ENCODE measurements at regions not wholly inside any gene's neighbourhood (a gene's known extent, or its start where the extent isn't known, plus 50 kb on each side); places are given as distances from the start of the nearest gene placed in this dataset.

DNA sequence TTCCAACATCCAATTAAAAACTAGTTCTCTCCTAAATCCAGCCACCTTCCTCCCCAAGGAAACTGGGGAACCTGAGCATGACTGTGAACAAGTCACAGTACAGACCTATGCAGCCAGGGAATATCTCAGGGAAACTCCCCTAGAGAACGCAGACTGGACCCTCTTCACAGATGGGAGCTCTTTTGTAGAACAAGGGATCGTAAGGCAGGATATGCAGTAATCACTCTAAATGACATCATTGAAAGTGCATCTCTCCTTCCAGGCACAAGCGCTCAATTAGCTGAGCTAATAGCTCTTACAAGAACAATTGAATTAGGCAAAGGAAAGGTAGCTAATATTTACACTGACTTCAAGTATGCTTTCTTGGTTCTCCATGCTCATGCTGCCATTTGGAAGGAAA, 1331.7 kb downstream of the UQCRFS1 start:
- TF ChIP-seq SUZ12 (IDR thresholded peaks at IDR 0.05) (no peak), FOXK2 (IDR thresholded peaks at IDR 0.05) (no peak)

DNA sequence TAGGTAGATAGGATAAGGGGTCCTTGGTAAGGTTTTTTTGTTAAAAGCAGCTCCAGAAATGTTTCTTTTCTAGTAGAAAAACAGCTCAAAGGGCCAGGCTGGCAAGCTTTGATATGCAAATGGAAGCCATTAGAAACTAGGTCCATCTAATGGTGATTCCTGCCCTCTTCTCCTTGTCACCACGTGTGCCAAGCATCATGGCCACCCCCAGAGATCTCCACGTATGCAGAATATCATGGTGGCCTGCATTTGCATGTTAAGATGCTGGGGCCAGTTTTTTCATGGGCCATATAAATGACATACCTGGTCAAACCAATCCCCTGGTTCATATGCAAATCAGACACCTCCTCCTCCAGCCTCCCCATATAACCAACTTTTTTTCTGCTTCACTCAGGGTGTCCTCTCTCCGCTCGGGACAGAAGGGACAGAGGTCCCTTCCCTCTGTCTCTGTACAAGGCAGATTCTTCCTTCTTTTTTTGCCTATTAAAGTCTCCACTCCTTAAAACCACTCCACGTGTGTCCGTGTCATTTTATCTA, 1335.9 kb downstream of the UQCRFS1 start:
- DNase-seq (ENCODE audit: extremely low spot score) = no peak
- TF ChIP-seq CTBP1 (IDR thresholded peaks at IDR 0.05; ENCODE audit: borderline replicate concordance) = no peak
- no peak for TF ChIP-seq FOXK2 (IDR thresholded peaks at IDR 0.05)
- no peak for TF ChIP-seq SP1 (IDR thresholded peaks at IDR 0.05)
- no peak for TF ChIP-seq ARNT (IDR thresholded peaks at IDR 0.05)
- TF ChIP-seq FOXM1 (IDR thresholded peaks at IDR 0.05; ENCODE audit: borderline replicate concordance) = no peak
- TF ChIP-seq, protein P1, sequence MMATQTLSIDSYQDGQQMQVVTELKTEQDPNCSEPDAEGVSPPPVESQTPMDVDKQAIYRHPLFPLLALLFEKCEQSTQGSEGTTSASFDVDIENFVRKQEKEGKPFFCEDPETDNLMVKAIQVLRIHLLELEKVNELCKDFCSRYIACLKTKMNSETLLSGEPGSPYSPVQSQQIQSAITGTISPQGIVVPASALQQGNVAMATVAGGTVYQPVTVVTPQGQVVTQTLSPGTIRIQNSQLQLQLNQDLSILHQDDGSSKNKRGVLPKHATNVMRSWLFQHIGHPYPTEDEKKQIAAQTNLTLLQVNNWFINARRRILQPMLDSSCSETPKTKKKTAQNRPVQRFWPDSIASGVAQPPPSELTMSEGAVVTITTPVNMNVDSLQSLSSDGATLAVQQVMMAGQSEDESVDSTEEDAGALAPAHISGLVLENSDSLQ (IDR thresholded peaks at IDR 0.05) = no peak
- no peak for TF ChIP-seq ELF4 (IDR thresholded peaks at IDR 0.05)
- TF ChIP-seq NFRKB (IDR thresholded peaks at IDR 0.05) = no peak
- TF ChIP-seq BHLHE40 (IDR thresholded peaks at IDR 0.05; ENCODE audit: borderline replicate concordance) = no peak
- TF ChIP-seq TARDBP (IDR thresholded peaks at IDR 0.05) = no peak
- TF ChIP-seq LEF1 (IDR thresholded peaks at IDR 0.05; ENCODE audit: borderline replicate concordance) = no peak
- TF ChIP-seq HDGF (IDR thresholded peaks at IDR 0.05; ENCODE audit: borderline replicate concordance) = no peak
- no peak for TF ChIP-seq SUZ12 (IDR thresholded peaks at IDR 0.05)
- no peak for TF ChIP-seq ZNF384 (IDR thresholded peaks at IDR 0.05)
- TF ChIP-seq FOXA1 (IDR thresholded peaks at IDR 0.05) = no peak
- CTCF ChIA-PET = no interaction called here

More for the DNA sequence above, 1331.7 kb downstream of the UQCRFS1 start:
- ChIA-PET POLR2A (no interaction called here), CTCF (no interaction called here)
- no peak for DNase-seq (ENCODE audit: extremely low spot score)

DNA sequence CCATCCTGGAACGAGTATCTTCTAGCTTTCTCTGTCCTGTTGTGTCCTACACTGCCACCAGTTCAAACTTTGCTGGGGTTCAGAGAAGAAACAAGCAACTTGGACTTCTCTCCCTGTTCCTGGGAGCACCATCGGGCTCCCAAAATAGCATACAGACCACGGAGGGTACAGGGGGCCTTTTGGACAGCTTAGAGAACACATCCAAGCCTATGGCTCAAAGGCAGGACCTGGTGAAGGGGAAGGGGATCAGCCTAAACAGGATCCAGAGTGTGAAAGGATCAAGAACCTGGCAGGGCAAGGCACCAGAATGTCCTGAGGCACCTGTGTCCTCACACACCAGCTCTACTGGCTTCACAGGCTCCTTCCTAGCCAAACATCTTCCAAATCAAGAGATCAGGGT, 1336.5 kb downstream of the UQCRFS1 start:
- CTCF ChIA-PET = no interaction called here
- DNase-seq (ENCODE audit: extremely low spot score) = no peak
- TF ChIP-seq SUZ12 (IDR thresholded peaks at IDR 0.05) (no peak), FOXA1 (IDR thresholded peaks at IDR 0.05) (no peak), FOXK2 (IDR thresholded peaks at IDR 0.05) (no peak), ELF4 (IDR thresholded peaks at IDR 0.05) (no peak), HDGF (IDR thresholded peaks at IDR 0.05; ENCODE audit: borderline replicate concordance) (no peak)
- POLR2A ChIA-PET = no interaction called here

More for the DNA sequence above, 1335.9 kb downstream of the UQCRFS1 start:
- POLR2A ChIA-PET = no interaction called here

DNA sequence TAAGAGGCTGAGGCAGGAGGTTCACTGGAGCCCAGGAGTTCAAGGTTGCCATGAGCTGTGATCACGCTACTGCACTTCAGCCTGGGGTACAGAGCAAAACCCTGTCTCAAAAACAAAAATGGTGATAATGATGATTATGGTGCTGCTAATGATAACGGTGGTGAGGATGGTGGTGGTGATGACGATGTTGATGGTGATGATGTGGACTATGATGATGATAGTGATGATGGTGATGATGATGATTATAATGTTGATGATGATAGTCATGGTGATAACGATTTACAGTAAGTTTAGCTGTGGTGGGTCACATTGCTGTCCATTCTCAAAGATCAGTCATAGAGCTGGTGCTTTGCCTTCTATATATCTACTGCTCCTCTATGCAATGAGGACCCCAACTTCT, 1340.6 kb downstream of the UQCRFS1 start:
- TF ChIP-seq CTBP1 (IDR thresholded peaks at IDR 0.05; ENCODE audit: borderline replicate concordance) (no peak), SUZ12 (IDR thresholded peaks at IDR 0.05) (no peak), NFRKB (IDR thresholded peaks at IDR 0.05) (no peak), SP1 (IDR thresholded peaks at IDR 0.05) (no peak), FOXA1 (IDR thresholded peaks at IDR 0.05) (no peak), HDGF (IDR thresholded peaks at IDR 0.05; ENCODE audit: borderline replicate concordance) (no peak), TARDBP (IDR thresholded peaks at IDR 0.05) (no peak), ZNF384 (IDR thresholded peaks at IDR 0.05) (no peak), LEF1 (IDR thresholded peaks at IDR 0.05; ENCODE audit: borderline replicate concordance) (no peak), FOXK2 (IDR thresholded peaks at IDR 0.05) (no peak), BHLHE40 (IDR thresholded peaks at IDR 0.05; ENCODE audit: borderline replicate concordance) (no peak)
- TF ChIP-seq, protein P1 (IDR thresholded peaks at IDR 0.05) = no peak
- no peak for DNase-seq (ENCODE audit: extremely low spot score)
- ChIA-PET POLR2A (no interaction called here), CTCF (no interaction called here)

DNA sequence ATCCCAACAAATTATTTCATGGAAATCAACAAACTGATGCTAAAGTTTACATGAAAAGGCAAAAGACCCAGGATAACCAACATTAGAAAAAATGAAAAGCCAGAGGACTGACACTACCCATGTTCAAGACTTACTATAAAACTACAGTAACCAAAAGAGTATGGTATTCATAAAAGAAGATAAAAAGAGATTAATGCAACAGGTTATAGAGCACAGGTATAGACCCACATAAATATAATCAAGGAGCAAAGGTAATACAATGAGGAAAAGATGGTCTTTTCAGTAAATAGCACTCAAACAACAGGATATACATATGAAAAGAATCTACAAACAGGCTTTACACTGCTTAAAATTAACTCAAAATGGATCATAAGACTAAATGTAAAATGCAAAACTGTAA, 1342.7 kb downstream of the UQCRFS1 start:
- CTCF ChIA-PET = no interaction called here
- DNase-seq (ENCODE audit: extremely low spot score) = no peak
- POLR2A ChIA-PET = no interaction called here
- TF ChIP-seq FOXM1 (IDR thresholded peaks at IDR 0.05; ENCODE audit: borderline replicate concordance) (no peak), SUZ12 (IDR thresholded peaks at IDR 0.05) (no peak), FOXK2 (IDR thresholded peaks at IDR 0.05) (no peak), SP1 (IDR thresholded peaks at IDR 0.05) (no peak), ELF4 (IDR thresholded peaks at IDR 0.05) (no peak), HDGF (IDR thresholded peaks at IDR 0.05; ENCODE audit: borderline replicate concordance) (no peak), CTBP1 (IDR thresholded peaks at IDR 0.05; ENCODE audit: borderline replicate concordance) (no peak), NFRKB (IDR thresholded peaks at IDR 0.05) (no peak), LEF1 (IDR thresholded peaks at IDR 0.05; ENCODE audit: borderline replicate concordance) (no peak), BHLHE40 (IDR thresholded peaks at IDR 0.05; ENCODE audit: borderline replicate concordance) (no peak), L3MBTL2 (conservative IDR thresholded peaks at IDR 0.05) (no peak), TARDBP (IDR thresholded peaks at IDR 0.05) (no peak), ZNF384 (IDR thresholded peaks at IDR 0.05) (no peak), ARNT (IDR thresholded peaks at IDR 0.05) (no peak), FOXA1 (IDR thresholded peaks at IDR 0.05) (no peak)
- TF ChIP-seq, protein P1 (IDR thresholded peaks at IDR 0.05) = no peak

DNA sequence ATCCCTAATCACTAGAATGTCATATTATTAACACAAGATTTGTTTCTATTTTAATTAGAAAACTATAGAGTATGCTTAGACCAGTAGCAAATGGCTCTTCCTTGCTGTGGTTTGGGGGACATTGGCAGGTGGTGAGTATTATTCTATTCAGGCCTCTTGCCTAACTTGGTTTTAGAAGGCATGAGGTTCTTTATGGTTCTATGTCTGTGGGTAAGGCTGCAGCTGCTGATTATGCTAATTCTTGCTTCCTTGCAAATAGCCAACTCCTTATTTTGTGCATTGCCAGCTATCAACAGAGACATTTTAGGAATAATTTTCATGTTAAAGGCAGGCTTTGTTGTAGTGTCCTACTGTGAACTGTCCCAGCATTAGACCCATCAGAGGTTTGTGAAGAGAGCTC, 1344.9 kb downstream of the UQCRFS1 start:
- CTCF ChIA-PET = no interaction called here
- TF ChIP-seq ZNF384 (IDR thresholded peaks at IDR 0.05) (no peak), CTBP1 (IDR thresholded peaks at IDR 0.05; ENCODE audit: borderline replicate concordance) (no peak), SUZ12 (IDR thresholded peaks at IDR 0.05) (no peak), FOXA1 (IDR thresholded peaks at IDR 0.05) (no peak), ELF4 (IDR thresholded peaks at IDR 0.05) (no peak), HDGF (IDR thresholded peaks at IDR 0.05; ENCODE audit: borderline replicate concordance) (no peak), ARNT (IDR thresholded peaks at IDR 0.05) (no peak), SP1 (IDR thresholded peaks at IDR 0.05) (no peak), LEF1 (IDR thresholded peaks at IDR 0.05; ENCODE audit: borderline replicate concordance) (no peak)
- TF ChIP-seq, protein P1 (IDR thresholded peaks at IDR 0.05) = no peak
- no peak for DNase-seq (ENCODE audit: extremely low spot score)
- POLR2A ChIA-PET = no interaction called here
